H54 (cell line): ENCODE measurements at regions not wholly inside any gene's neighbourhood (a gene's known extent, or its start where the extent isn't known, plus 50 kb on each side); places are given as distances from the start of the nearest gene placed in this dataset.
"Not testable (repeated sequence)": the region's sequence is repeated elsewhere in the genome, so short reads cannot be mapped to it uniquely, and the experiment has no call there.

Source experiments
- DNase-seq: peaks from one replicate; pipeline ENCODE4 v3.0.0; 2011; ENCODE audit warnings: low spot score, mixed read lengths; ENCODE audit not compliant: insufficient read length
- FAIRE-seq: peaks from 3 replicates; lab custom pipeline; 2011; peaks lifted over from hg19 to GRCh38; lab: Jason Lieb, UNC
- POLR2A ChIP-seq: IDR thresholded peaks from 2 replicates; pipeline ENCODE4 v1.6.1; 2011; ENCODE audit warnings: low read depth, mild to moderate bottlenecking, low read length

DNA sequence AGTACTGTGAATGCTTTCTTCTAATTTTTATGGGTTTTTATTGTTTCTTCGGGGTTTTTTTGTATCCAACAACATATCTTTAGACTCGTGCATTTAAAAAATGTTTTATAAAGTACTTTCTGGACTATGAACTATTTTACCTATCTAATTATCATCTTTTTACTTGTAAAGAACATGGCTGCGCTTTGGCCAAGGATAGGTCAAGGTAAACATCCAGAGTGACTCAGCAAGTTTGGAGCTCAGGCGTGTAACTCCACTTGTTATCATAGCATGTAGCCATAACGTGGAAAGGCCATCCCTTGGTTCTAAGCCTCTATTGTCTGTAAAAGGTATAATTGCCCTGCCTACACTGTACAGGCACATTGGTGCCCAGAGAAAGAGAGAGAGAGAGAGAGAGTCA lies 818.0 kb upstream of the GOT2 start:
- TF ChIP-seq POLR2A = no peak
- no peak for FAIRE-seq
- DNase-seq = no peak

DNA sequence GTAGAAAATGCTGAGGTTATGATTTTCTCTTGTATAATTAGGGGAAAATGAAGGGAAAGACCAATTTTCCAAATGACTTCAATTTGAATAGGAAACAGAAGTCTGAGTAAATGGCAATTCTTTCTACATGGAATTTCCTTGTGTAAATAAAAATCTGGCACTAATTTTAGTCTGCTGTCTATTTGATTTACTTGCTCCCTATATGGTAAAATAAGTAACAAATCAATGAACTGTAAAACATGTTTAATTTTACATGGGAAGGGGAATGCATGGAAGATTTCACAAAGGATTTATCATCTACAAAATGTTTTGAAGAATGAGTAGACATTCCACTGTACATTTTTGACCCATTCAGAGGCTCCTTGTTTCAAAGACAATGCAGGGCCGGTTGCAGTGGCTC lies 811.6 kb upstream of the GOT2 start:
- DNase-seq (no peak), FAIRE-seq (no peak)
- TF ChIP-seq POLR2A = no peak

DNA sequence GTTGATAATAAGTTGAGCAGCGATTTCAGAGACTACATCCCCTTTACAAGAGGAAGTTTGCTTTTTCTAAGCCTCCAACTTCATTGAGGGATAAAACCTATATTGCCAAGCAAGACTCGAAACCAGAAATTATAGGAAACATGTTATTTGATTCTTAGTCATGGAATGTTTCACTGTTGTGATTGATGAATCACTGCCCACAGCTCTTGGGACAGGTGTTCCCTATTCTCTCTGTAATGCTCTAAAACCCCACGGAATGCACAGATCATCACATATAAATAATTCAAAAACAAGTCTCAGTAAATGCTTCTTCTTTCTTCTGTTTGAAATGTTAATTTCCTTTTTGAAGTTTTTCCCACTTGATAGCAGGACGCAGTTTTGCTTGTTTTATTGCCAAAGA lies 809.5 kb upstream of the GOT2 start:
- DNase-seq (no peak), FAIRE-seq (no peak)
- no peak for TF ChIP-seq POLR2A

DNA sequence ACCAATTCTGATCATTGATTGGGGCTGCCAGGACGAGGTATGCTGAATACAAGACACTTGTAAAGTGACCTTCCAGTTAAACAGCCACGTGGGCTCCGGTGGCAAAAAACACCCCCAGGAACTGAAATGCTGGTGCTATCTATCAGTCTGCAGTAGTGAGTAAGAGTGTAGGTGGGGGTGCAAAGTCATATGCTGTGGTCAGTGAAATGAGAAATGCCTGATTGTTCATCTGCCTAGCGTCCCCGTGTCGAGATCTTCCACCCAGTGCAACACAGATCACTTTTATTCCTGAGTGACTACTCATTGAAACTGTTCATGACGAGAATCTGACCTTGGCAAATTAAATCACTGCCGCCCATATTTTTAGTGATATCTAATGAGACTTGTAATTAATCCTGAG lies 806.5 kb upstream of the GOT2 start:
- TF ChIP-seq POLR2A = no peak
- no peak for DNase-seq
- FAIRE-seq = no peak

DNA sequence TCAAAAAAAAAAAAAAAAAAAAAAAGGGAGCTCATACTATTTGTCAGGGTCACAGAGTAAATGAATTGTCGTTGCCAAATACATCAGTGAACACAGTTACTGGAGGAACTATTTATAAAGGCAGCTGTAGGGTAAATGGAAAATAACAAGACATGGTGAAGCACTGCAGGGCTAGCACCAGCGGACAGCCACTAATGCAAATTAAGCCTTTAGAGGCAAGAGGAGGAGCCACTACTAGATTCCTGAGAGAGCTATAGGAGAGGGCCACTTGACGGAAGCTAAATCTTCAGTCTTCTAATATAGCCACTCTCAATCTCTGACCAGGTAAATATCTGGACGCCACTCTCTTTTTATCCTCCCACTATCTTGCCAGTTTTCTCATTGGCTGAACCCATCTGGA lies 801.2 kb upstream of the GOT2 start:
- no peak for TF ChIP-seq POLR2A
- no peak for DNase-seq
- FAIRE-seq = no peak

DNA sequence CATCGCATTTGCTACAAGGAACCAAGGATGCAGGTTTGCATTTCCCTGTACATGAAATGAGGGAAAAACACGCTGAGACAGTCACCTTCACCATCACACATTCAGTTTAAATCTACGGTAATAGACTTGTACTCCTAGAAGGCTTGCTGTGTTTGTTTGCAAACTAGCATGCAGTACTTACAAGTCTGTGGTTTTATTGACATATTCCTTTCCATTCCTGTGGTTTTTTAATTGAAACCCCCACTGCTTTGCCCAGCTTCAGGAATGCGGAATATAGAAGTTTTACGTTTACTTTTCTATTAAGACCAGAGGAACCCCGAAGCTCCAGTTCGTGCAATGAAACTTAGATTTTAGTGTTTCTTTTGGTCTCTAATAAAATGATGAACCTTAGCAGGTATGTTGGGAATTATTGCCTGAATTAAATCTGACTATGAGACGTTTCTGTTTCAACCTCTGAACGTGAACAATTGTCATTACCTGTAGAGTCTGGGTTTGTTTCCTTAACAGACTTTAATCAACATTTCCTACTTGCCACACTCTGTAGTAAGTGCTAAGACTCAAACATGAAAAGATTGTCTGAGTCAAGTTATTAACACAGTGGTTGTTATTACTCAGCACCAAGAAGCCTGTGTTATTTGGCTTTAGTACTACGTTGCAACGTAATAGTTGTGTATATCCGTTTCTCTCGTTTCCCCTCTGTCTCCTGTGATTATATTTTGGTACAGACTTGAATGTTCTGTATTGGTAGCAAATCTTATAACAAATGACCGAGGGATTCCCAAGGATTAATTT lies 793.3 kb upstream of the GOT2 start:
- no peak for FAIRE-seq

DNA sequence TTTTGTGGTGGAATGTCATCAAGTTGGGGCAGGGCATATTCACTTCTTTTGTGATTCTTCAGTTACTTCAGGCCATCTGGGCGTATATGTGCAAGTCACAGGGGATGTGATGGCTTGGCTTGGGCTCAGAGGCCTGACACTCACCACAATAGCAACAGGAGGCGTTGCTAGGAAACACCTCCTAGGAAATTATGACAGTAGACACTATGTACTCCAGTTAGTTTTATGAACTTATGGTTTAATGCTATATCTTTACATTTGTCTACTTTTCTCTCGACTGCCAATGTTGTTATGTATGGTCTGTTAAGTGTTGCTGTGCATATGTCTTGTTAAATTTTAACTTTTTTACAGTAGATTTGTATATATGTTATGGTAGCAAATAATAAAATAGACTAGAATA lies 788.7 kb upstream of the GOT2 start:
- FAIRE-seq = no peak
- no peak for DNase-seq
- no peak for TF ChIP-seq POLR2A

More for the DNA sequence above, 793.3 kb upstream of the GOT2 start:
- TF ChIP-seq POLR2A = no peak
- no peak for DNase-seq

DNA sequence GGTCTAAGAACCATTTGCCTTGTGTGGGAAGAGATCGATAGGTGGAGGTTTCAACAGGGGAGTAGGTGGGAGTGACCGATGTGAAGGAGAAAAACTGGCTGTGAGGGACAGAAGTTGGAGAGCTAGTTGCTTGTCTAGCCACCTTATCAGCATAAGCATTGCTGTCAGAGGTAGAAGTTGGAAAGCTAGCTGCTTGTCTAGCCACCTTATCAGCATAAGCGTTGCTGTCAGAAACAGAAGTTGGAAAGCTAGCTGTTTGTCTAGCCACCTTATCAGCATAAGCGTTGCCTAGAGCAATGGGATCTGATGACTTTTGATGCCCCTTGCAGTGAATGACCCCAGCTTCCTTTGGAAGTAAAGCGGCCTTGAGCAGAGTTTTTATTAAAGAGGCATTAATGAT lies 784.6 kb upstream of the GOT2 start:
- DNase-seq, FAIRE-seq: not testable (repeated sequence)

DNA sequence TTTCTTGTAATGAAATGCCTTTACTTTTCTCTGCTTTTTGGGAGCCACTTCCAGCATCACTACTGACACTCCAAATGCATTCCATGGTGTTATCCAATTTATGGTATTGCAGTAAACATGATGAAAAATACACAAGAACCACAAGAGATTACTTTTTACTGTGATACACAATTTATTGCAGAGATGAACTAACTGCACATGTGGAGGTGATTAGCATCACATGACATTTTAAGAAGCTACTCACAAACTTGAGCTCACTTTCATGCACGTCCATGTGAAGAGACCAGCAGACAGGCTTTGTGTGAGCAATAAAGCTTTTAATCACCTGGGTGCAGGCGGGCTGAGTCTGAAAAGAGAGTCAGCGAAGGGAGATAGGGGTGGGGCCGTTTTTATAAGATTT lies 780.5 kb upstream of the GOT2 start:
- TF ChIP-seq POLR2A = no peak
- DNase-seq = no peak
- no peak for FAIRE-seq

DNA sequence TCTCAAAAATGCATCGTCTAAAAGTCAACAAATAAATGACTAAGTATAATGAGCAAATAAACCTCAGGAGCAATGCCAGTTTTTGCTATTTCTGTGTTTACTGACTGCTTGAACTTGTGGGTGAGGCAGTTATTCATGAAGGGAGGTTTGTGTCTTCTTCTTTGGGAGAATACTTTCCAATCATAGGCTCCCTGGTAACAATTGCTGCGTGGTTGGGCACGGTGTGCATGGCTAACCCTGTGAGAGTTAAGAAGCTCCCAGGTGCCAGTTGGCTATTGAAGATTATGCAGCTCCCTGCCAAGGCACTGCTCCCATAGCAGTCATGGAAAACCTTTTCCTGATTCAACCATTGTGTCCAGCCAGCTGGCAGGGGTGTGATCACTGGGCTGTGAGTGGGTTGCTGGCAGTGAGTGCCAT lies 775.9 kb upstream of the GOT2 start:
- no peak for DNase-seq
- TF ChIP-seq POLR2A = no peak
- no peak for FAIRE-seq

DNA sequence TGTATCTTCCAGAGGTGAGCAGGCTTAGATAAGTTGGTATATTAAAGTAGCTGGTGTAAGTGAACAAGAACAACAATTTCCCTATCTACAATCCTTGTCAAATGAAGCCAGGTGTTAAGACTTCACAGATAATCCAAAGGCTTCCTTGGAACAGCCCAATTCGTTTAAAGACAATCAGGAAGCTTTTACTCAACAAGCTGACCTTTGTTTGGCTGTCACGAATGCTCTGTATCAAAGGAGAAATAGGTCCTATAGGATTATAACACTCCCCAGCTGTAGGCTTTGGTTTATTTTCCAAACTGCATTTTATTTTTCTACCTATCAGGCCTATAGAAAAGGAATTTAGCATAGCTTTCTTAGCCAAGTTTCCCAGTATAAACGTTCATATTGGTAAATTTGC lies 766.5 kb upstream of the GOT2 start:
- FAIRE-seq (no peak), DNase-seq (no peak)
- no peak for TF ChIP-seq POLR2A

DNA sequence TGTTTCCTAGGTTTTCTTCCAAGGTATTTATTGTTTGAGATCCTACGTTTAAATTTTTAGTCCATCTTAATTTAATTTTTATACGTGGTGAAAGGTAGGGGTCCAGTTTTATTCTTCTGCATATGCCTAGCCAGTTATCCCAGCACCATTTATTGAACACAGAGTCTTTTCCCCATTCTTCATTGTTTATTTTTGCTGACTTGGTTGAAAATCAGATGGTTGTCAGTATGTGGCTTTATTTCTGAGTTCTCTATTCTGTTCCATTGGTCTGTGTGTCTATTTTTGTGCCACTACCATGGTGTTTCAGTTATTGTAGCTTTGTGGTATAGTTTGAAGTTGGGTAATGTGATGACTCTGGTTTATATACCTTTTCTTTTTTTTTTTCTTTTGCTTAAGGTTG lies 753.0 kb upstream of the GOT2 start:
- TF ChIP-seq POLR2A = no peak
- FAIRE-seq = no peak

DNA sequence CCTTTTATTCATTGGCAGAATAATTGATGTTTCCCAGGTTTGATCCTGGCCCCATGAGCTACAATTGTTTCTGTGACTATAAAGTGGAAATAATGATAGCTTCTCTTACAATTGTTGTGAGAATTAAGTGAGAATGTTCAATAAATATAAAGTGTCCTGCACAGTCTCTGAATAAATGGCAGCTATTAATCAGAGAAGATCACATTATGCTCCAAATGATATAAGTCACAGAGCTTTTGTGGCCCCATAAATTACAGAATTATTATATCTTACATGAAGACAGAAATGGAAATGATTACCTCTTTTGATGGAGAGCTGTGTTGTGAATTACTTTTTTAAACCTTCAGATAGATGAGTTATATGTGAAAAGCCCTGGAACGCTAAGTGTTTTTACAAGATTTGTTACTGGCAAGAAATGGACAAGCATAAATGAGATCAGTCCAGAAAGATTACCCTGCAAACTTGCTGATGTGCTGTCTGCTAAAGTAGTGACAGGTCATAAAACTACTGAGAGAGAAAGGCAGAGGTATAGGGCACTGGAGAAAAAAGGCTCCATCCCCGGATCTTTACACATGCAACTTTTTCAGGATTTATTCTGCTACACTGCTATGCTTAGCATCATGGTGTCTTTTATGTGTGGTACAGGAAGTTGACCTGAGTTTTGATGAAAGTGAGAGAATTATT lies 750.9 kb upstream of the GOT2 start:
- no peak for TF ChIP-seq POLR2A
- no peak for DNase-seq
- no peak for FAIRE-seq

More for the DNA sequence above, 753.0 kb upstream of the GOT2 start:
- DNase-seq = no peak

DNA sequence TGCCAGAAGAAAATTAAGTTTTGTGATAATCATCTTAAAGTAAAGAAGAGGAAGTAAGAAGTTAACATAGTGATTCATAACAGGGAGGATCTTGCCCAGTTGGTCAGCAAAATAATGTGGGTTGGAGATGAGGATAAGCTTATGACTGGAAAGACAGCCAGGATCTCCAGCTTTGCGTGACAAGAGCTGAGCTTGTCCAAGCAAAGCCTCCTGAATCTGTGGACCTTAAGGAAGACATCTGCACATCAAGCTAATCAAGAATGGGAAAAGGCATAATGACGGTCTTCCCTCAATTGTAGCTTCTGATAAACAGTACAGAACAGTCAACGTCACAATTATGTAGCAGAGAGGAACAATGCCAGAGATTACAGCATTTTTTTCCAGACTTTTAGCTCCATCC lies 744.7 kb upstream of the GOT2 start:
- DNase-seq (no peak), FAIRE-seq (no peak)
- TF ChIP-seq POLR2A = no peak

DNA sequence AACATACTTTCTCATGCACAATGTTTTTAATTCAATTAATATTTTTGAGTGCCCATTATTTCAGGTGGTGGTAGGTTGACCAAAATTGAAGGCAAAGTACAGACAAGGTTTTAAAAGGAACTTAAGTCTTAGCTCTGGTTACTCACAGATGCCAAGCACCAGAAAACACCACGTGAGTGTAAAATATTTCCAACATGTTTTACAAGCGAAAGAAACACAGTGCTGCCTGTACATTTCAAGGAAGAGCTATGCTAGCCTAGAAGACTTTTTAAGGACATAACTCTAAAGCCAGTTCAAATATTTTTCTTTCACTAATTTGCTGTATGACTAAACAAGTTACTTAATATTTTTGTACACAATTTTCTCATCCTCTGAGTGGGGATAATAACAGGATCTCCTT lies 736.4 kb upstream of the GOT2 start:
- no peak for TF ChIP-seq POLR2A
- DNase-seq (no peak), FAIRE-seq (no peak)
